ENCODE measurements at regions not wholly inside any gene's neighbourhood (a gene's known extent, or its start where the extent isn't known, plus 50 kb on each side); places are given as distances from the start of the nearest gene placed in this dataset.

DNA sequence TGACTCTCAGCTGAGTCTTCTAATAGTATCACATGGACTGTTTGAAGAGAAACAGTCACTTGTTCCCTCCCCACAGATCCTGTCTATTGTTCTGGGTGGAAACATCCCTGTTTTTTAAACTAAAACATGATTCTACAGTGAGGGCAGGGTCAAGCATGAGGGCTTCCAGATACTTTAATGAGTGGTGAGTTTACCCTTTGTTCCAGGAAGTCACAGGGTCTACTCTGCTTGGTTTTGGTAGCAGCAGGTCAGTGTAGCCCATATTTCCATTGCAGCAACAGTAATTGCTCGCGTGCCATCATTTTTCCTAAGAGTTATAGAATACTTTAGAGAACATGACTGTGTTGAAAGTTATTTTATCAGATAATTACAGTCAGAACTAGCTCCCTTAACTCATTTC is 87.4 kb downstream of the ZNF732 start:
- TF ChIP-seq MAZ (IDR thresholded peaks at IDR 0.05; ENCODE audit: borderline replicate concordance, low read depth, low read length) (no peak), RCOR1 (IDR thresholded peaks at IDR 0.05; ENCODE audit: insufficient replicate concordance, low read length) (no peak)
